GM21786 (cell line): ENCODE measurements at regions not wholly inside any gene's neighbourhood (a gene's known extent, or its start where the extent isn't known, plus 50 kb on each side); places are given as distances from the start of the nearest gene placed in this dataset.
"Not testable (repeated sequence)": the region's sequence is repeated elsewhere in the genome, so short reads cannot be mapped to it uniquely, and the experiment has no call there.

Experiments used
- ATAC-seq: cut with Tn5 transposase; IDR thresholded peaks from one replicate; pipeline ENCODE4 v1.9.1; 2021; ENCODE audit not compliant: unreplicated experiment

DNA sequence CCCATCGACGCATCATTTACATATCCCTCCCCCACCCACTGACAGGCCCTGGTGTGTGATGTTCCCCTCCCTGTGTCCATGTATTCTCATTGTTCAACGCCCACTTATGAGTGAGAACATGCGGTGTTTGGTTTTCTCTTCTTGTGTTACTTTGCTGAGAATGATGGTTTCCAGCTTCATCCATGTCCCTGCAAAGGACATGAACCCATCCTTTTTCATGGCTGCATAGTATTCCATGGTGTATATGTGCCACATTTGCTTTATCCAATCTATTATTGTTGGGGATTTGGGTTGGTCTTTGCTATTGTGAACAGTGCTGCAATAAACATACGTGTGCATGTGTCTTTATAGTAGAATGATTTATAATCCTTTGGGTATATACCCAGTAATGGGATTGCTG lies 243.3 kb downstream of the TTC6 start:
- not testable (repeated sequence) for ATAC-seq

DNA sequence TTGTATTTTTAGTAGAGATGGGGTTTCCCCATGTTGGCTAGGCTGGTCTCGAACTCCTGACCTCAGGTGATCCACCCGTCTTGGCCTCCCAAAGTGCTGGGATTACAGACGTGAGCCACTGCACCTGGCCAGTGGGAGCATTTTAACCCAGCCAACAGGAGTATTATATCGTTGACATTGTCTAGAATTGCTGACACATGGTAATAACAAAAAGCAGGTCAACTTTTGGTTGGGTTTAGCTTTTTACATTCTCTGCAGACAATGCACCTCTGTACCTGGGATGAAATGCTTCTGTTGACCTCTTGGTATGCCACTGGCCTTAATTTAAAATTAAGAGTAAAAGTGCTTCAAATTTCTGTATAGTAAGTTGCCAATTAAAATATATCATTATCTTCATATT lies 245.6 kb downstream of the TTC6 start:
- ATAC-seq, result not testable (repeated sequence)

DNA sequence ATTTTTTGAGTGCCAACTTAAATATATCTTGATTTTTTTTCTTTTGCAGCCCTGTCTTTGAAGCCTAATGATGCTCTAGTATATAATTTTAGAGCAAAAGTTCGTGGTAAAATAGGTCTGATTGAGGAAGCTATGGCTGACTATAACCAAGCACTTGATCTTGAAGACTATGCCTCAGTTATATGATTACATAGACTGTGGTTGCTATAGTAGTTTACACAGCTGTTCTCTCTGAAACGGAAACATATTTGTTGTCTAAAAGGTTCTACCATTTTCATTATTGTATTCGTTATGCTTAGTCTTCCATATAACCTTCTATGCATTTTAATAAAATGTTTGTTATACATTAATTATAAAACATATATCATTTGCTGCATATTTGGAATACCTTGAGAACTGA lies 246.7 kb downstream of the TTC6 start:
- ATAC-seq, result no peak

DNA sequence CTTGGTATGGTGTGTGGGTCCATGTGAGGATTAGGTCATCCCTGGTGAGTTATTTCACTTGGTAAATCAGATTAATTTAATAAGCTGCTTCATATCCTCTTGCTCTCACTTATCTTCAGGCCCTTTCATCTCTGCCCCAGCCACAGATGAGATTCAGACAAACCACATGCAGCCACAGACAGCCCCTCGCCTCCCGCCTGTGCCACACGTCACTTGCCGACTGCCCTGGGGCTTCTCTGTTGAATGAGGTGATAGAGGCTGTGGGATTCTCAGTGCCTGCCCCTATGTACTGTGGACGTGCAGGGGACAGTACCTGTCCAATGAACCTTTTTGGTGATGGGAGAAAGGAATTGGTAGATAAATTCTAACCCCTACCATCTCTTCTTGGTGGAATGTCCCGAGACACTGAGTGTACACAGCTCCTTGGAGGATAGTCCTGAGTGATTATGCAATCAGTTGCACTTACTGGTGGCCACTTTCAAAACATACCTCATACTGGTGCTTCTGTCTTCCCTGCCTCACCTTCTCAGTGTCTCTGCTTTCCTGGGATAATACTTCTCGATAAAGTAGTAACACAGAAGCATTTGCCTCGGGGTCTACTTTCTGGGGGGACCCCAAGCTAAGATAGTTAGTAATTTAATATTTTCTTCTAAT lies 248.7 kb downstream of the TTC6 start:
- no peak for ATAC-seq

DNA sequence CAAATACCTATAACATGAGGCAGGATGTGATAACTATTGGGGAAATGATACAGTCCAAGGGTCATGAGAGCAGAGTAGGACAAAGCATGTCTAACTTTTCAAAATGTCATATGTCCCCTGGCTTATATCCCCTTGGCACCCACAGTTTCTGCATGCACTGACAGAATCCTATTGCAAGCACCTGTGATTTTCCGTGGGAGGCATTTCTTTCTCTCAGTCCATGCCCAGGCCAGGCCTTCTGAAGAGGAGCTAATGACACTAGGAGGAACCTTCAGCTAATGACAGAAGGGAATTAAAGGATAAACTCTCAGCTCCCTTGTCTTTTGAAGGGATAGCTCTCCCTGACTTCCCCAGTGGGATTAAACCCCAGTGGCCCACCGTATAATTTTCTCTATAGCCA lies 249.2 kb downstream of the TTC6 start:
- ATAC-seq, result no peak

DNA sequence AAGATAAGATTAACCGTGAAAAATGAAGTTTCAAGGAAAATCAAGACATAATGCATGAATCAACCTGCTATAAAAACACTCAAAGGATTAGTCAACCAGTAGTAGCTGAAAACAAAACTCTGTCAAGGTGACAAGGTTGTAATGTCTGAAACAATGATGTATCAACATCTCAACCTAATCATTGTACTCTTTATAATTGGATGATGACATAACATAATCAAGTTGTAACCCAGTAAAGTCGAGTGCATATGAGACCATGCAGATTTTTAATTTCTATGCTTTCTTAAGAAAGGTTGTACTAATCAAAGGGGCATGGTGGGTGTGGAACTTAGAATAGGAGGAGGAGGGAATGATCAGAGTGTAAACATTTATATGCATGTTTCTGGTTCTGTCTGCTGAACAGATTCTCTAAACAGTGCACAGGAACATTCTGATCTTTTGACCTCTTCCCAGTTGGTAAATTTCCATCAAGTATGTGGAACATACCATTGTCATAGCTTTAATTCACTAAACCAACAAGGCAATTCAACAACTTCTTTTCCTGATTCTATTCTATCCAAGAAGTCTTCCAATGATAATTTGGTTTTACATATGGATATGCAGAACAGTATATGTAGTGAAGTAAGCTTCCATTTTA lies 253.7 kb downstream of the TTC6 start:
- no peak for ATAC-seq

DNA sequence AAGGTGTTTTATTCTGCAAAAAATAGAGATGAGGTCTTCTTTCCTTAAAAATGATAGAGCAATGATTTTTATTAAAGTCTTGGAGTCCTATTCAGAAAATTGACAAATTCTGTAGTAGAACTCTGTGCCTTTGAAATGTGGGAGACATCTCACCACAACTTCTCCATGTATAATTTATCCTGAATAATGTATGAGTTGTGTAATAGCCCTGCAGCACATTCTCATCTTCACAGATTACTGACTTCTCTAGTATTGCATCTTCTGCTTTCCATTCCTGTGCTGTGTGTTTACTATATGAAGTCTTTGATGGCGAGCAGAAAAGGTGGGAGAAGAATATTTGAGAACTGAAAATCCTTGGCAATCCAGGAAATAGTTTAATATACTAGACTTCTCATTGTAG lies 255.6 kb downstream of the TTC6 start:
- no peak for ATAC-seq

DNA sequence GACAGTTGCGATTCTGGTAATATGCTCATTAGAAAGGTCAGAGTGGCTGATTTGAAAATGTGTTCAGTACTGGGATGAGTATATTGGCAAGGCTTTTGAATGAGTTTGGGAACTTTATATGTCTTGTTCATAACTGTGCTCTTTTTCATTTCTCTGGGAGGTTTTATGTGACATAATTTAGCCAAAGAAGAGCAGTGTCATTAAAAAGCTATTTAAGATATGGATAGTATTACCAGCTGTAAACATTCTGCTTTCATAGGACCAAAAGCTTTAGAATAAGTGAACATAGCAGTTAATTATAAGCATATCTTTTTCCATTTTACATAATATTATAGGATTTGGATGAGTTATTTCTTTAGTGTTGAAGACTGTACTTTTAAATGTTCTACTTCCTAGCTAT lies 260.4 kb downstream of the TTC6 start:
- ATAC-seq, result no peak

DNA sequence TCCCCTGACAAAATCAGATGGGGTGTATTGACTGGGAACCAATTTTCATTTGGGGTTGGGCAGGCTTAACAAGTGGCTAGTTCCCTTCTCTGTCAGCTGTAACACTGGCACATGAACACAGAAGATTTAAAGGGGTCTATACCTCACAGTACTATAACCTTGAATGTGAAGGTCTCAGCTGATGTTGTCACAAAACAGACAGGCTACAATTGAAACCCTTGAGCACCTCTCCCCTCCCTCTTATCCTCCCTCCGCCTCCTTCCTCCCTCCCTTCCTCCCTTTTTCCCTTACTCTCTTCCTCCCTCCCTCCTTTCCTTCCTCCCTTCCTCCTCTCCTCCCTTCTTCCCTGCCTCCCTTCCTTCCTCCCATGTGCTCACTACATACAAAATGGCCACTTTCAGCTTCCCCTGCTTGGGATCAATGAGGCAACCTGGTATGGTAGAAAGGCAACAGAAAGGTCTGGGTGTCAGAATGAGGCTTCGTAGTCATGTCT lies 262.4 kb downstream of the TTC6 start:
- no peak for ATAC-seq

DNA sequence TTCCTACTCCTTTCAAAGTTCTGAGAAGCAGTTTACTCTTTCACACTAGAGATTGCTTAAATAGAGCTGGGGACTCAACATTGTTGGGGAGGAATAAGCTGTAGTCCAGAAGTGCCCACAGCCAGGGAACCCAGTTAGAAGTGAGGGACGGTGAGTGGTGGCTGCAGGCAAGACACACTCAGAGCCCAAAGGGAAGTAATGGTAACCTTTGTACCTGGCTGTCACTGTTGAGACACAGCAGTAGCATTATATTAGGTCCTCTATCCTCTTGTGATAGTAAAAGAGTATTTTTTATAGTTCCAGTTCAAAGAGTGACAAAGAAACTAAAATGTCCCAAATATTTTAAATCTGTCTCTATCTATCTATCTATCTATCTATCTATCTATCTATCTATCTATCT lies 263.3 kb downstream of the TTC6 start:
- ATAC-seq, result no peak

DNA sequence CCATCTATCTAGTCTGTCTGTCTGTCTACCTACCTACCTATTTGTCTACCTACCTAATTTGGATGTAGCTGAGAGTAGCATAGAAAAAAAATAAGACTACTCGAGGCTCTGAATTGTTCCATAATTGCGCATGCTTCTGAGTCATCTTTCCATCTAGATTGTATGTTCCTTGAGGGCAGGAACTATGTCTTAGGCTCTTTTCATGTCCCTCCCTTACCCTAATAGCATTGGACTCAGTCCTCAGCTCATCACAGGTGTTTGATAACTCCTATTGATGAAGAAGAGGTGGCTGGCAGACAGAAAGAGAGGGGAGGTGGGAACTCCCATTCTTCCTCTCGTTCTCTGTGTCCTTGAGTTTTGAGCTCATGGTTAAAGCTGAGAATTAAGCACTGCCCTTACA lies 263.7 kb downstream of the TTC6 start:
- no peak for ATAC-seq

DNA sequence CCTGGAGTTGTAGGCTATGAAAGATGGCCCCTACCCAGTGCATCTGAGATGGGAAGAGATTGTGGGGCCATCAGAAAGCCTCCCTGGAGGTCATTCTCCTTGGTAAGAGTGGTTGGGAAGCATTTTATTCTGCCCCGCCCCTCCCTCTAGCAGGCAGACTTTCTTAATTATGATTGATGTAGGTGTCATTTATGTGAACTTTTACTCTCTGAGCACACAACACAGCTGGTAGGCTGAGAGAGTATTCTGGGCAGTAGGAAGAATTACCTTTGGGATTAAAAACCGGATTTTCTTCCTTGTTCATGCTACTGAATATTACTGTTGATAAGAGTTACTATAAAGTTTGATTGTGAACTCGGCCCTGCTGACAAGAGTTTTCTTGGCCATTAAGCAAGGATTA lies 266.8 kb downstream of the TTC6 start:
- ATAC-seq, result no peak

DNA sequence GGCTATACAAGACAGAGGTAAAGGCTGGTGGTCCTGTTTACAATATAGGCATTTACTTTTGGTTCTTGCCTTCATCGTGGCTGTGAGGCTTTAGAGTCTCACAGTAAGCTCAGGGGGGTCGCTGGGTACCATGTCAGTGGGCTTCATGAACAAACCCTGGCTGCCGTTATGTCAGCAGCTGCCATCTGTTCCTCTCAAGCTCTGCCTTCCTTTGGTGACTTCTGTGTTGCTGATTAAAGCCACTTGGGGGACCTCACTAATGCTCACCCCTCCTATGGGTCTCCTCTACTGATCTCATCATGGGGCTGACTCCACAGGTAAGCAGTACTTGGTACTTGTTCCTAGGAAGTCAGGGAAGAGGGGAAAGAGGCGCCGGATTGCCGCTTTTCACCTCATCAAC lies 268.7 kb downstream of the TTC6 start:
- no peak for ATAC-seq

DNA sequence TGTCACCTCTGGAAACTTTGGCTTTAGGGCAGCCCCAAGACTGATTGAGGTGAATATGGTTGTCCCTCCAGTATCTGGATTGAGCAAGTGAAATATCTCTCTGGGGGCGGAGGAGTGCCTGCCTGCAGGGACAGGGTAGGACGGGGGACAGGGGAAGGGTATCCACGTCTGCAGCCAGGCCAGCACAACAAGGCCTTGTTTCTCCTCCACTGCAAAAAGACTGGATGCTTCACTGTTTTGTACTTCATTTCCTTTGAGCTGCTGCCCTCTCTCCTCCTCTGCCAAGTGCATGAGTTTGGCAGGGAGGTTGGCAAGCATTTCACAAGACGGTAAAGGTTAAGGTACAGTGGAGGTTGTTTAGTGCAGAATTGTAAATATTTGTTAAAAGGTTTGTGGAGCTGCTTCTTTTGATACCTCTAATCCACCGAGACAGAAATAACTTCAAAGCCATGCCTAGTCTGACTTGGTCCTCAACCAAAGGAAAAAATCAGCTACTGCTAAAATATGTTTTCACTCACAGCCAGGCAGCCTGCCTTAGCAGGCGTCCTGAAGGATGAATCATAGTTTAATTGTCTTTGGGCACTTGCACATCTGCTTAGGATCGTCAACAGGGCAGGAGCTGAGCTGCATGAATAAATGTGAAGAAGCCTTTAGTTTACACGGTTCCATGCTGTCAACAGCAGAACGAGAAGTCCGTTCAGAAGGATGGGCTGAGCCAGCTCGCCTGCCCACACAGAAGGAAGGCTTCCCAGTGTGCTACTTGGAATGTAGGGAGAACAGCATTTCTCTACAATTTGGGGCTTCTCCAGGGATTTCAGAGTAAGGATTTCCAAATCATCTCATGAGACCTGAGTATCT lies 269.7 kb downstream of the TTC6 start:
- ATAC-seq, result no peak

DNA sequence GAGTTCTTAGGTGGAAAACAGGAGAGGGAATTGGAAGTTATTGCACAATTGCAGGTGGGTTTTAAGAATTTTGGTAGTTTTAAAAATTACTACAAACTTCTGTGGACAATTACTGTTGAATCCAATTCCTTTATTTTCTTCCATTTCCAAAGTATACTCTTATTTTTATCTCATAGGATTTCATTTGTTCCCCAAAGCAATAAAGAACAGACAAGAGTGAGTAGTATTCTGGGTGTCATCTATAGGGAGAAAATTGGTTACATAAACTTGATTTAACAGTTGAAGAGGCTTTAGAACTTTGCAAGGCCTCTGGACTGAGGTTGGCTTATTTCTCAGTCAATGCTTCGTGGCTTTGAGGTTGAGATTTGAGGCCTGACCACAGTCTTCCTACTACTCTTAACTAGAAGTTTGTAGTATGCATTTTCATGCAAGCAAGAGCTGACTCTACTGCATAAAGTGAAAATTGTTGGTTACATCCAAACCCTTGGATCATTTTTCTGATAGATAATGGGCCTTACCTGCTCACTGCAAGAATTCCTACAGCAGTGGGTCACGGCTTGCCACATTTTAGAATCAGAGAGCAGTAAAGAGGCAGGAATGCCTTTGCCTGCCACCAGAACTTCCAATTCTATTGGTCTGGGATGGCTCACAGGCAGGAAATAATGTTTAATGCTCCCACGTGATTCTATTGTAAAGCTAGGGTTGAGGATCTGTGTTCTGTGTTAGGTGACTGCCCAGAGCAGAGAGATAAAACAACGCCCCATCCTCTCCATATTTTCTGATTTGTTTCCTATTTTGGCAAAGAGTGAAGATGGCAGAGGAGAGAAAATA lies 270.5 kb downstream of the TTC6 start:
- no peak for ATAC-seq

DNA sequence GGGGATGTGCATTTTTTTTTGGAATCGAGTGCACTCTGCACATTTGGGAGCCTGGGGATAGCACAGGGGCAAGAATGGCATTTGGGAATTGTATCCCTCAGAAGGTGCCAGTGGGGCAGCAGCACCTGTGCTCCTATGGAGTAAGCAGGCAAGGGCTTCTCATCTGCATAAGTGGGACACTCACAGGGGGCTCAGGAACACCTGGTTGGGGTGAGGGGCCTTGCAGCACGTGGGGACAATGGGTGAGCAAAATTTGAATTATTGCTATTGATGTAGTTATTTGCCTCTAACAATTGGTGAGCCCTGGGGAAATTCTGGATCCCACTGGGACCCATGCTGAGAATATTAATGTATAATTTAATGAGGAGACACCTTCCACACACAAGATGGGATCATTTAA lies 274.2 kb downstream of the TTC6 start:
- no peak for ATAC-seq

DNA sequence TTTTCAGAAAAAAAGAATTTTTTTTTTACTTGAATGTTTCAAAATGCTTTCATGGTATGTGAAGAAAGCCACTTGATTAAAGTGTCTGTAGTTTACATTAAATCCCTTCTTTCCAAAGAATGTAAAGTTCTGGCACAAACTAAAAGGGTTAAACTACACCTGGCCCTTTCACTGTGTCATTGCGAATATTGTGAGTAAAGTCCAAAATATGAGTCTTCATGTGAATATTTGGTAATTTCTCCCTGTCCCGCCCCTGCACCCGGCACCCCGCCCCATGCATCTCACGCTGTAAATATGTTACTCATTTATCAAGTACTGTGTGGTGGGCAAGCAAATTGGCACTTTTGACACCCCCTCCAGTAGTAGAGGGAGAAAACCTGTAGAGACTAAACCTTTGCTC lies 274.7 kb downstream of the TTC6 start:
- ATAC-seq, result no peak

DNA sequence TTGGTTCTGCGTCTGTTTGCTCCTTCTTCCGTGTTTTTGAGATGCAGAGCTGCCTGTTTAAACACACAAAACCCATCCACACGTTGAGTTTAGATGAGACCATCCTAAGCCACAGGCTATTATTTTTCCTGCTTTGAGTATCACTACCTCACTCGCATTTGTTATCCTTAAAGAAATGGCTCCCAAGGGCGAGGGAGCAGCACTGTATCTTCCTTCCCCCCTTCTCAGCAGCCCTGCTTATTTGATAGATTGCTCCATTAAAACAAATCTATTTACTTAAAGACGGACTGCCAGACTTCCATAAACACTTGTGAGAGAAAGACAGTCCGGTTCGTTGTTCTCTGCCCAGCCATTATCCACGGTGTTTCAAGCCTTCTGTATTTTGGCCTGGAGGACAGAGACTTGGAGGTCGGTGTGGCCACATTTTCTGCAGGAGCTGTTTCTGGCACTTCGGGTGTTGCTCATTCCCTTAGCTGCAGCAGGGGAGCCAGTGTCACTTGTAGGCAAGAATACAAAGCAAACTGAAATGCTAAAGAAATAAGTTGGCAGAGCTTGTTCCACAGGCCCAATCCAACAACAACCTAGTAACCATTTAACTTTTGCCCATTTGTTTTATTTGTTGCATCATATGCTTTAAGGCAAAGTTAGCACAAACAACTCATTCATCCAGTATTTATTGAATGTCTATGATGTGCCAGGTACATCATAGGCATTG lies 275.4 kb downstream of the TTC6 start:
- no peak for ATAC-seq

DNA sequence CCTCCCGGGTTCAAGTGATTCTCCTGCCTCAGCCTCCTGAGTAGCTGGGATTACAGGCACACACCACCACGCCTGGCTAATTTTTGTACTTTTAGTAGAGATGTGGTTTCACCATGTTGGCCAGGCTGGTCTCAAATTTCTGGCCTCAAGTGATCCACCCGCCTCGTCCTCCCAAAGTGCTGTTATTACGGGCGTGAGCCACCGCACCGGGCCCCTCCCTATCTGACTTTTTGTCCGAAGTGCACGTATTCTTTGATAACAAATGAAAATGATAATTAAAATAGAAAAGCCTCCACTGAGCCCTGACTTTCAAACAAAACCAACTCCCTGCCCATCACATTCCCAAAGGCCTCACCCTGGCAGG lies 278.6 kb downstream of the TTC6 start:
- not testable (repeated sequence) for ATAC-seq

DNA sequence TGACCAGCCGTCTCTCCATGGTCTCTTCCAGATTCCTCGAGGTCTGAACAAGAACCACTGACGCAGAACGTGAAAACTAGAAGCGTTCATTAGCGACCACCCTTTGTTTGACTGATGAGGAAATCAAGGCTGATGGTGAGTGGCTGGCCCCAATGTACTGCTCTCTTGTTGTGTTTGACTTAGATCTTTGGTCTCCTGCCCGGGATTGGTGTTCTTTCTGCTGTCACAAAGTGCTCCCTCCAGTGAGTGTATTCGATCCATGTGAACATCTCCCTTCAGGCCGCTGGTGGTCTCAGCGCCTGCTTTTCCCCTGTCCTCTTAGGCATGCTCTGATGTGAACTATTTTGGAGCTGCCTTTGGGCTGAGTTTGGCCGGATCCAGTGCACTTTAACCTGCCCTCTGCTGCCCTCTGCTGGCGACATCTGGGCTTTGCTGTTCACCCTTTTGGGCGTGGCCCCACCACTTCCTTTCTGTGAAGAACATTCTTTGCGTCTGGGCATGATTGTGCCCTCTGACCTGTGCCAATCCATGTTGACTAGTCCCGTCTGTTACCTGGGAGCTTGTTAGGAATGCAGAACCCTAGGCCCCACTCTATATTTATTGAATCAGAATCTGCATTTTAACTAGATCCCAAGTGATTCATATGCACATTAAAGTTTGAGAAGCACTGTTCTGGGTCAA lies 279.1 kb downstream of the TTC6 start:
- peak; percentile 98 for ATAC-seq
